ENCODE measurements at regions not wholly inside any gene's neighbourhood (a gene's known extent, or its start where the extent isn't known, plus 50 kb on each side); places are given as distances from the start of the nearest gene placed in this dataset.

GRCh38 chr11:113634940-113635575 lies 71.0 kb downstream of the TMPRSS5 start:
- POLR2A ChIA-PET = no interaction called here
- CTCF ChIA-PET = no interaction called here
- TF ChIP-seq ARNT (IDR thresholded peaks at IDR 0.05) (no peak), SP1 (IDR thresholded peaks at IDR 0.05) (no peak), FOXA1 (IDR thresholded peaks at IDR 0.05) (no peak), NFRKB (IDR thresholded peaks at IDR 0.05) (no peak), ZNF384 (IDR thresholded peaks at IDR 0.05) (no peak), CTBP1 (IDR thresholded peaks at IDR 0.05; ENCODE audit: borderline replicate concordance) (no peak), L3MBTL2 (conservative IDR thresholded peaks at IDR 0.05) (no peak), PKNOX1 (IDR thresholded peaks at IDR 0.05) (no peak), FOXK2 (IDR thresholded peaks at IDR 0.05) (no peak), BHLHE40 (IDR thresholded peaks at IDR 0.05; ENCODE audit: borderline replicate concordance) (no peak), HDGF (IDR thresholded peaks at IDR 0.05; ENCODE audit: borderline replicate concordance) (no peak), ELF4 (IDR thresholded peaks at IDR 0.05) (no peak), SUZ12 (IDR thresholded peaks at IDR 0.05) (no peak), LEF1 (IDR thresholded peaks at IDR 0.05; ENCODE audit: borderline replicate concordance) (no peak)
- DNase-seq (ENCODE audit: extremely low spot score) = no peak

- TF ChIP-seq ZNF384 (IDR thresholded peaks at IDR 0.05) (no peak), ELF4 (IDR thresholded peaks at IDR 0.05) (no peak), NFRKB (IDR thresholded peaks at IDR 0.05) (no peak), TARDBP (IDR thresholded peaks at IDR 0.05) (no peak), BHLHE40 (IDR thresholded peaks at IDR 0.05; ENCODE audit: borderline replicate concordance) (no peak), ARNT (IDR thresholded peaks at IDR 0.05) (no peak), LEF1 (IDR thresholded peaks at IDR 0.05; ENCODE audit: borderline replicate concordance) (no peak)
- ChIA-PET POLR2A (no interaction called here), CTCF (no interaction called here)
- DNase-seq (ENCODE audit: extremely low spot score) = no peak
These were observed 73.1 kb downstream of the TMPRSS5 start for GRCh38 chr11:113632981-113633380.

- no peak for DNase-seq (ENCODE audit: extremely low spot score)
- CTCF ChIA-PET = no interaction called here
- TF ChIP-seq TARDBP (IDR thresholded peaks at IDR 0.05) (no peak), SUZ12 (IDR thresholded peaks at IDR 0.05) (no peak), FOXM1 (IDR thresholded peaks at IDR 0.05; ENCODE audit: borderline replicate concordance) (no peak), HDGF (IDR thresholded peaks at IDR 0.05; ENCODE audit: borderline replicate concordance) (no peak), SP1 (IDR thresholded peaks at IDR 0.05) (no peak), PKNOX1 (IDR thresholded peaks at IDR 0.05) (no peak), NFRKB (IDR thresholded peaks at IDR 0.05) (no peak), ZNF384 (IDR thresholded peaks at IDR 0.05) (no peak), LEF1 (IDR thresholded peaks at IDR 0.05; ENCODE audit: borderline replicate concordance) (no peak), BHLHE40 (IDR thresholded peaks at IDR 0.05; ENCODE audit: borderline replicate concordance) (no peak), ELF4 (IDR thresholded peaks at IDR 0.05) (no peak), FOXK2 (IDR thresholded peaks at IDR 0.05) (no peak), FOXA1 (IDR thresholded peaks at IDR 0.05) (no peak)
- POLR2A ChIA-PET = no interaction called here
These were observed 76.5 kb downstream of the TMPRSS5 start for GRCh38 chr11:113629562-113629961.

GRCh38 chr11:113628912-113629311 lies 77.2 kb downstream of the TMPRSS5 start:
- CTCF ChIA-PET = no interaction called here
- TF ChIP-seq FOXA1 (IDR thresholded peaks at IDR 0.05) = no peak
- POLR2A ChIA-PET = no interaction called here
- no peak for DNase-seq (ENCODE audit: extremely low spot score)

GRCh38 chr11:113627946-113628345 lies 78.2 kb downstream of the TMPRSS5 start:
- DNase-seq (ENCODE audit: extremely low spot score) = no peak
- CTCF ChIA-PET = no interaction called here
- POLR2A ChIA-PET = no interaction called here
- no peak for TF ChIP-seq TARDBP (IDR thresholded peaks at IDR 0.05)
- no peak for TF ChIP-seq FOXK2 (IDR thresholded peaks at IDR 0.05)
- TF ChIP-seq ARNT (IDR thresholded peaks at IDR 0.05) = no peak
- no peak for TF ChIP-seq LEF1 (IDR thresholded peaks at IDR 0.05; ENCODE audit: borderline replicate concordance)
- no peak for TF ChIP-seq L3MBTL2 (conservative IDR thresholded peaks at IDR 0.05)
- TF ChIP-seq FOXM1 (IDR thresholded peaks at IDR 0.05; ENCODE audit: borderline replicate concordance) = no peak
- no peak for TF ChIP-seq BHLHE40 (IDR thresholded peaks at IDR 0.05; ENCODE audit: borderline replicate concordance)
- TF ChIP-seq HDGF (IDR thresholded peaks at IDR 0.05; ENCODE audit: borderline replicate concordance) = no peak
- no peak for TF ChIP-seq ZNF384 (IDR thresholded peaks at IDR 0.05)
- no peak for TF ChIP-seq CTBP1 (IDR thresholded peaks at IDR 0.05; ENCODE audit: borderline replicate concordance)
- TF ChIP-seq SP1 (IDR thresholded peaks at IDR 0.05) = no peak
- TF ChIP-seq SUZ12 (IDR thresholded peaks at IDR 0.05) = no peak
- TF ChIP-seq FOXA1 (IDR thresholded peaks at IDR 0.05) = no peak
- no peak for TF ChIP-seq ELF4 (IDR thresholded peaks at IDR 0.05)

- CTCF ChIA-PET = no interaction called here
- POLR2A ChIA-PET = no interaction called here
- DNase-seq (ENCODE audit: extremely low spot score) = no peak
These were observed 78.8 kb downstream of the TMPRSS5 start for GRCh38 chr11:113627297-113627696.

More at GRCh38 chr11:113627297-113627696, 78.8 kb downstream of the TMPRSS5 start:
- TF ChIP-seq SUZ12 (IDR thresholded peaks at IDR 0.05) = no peak
- no peak for TF ChIP-seq LEF1 (IDR thresholded peaks at IDR 0.05; ENCODE audit: borderline replicate concordance)
- no peak for TF ChIP-seq PKNOX1 (IDR thresholded peaks at IDR 0.05)
- TF ChIP-seq ELF4 (IDR thresholded peaks at IDR 0.05) = no peak
- TF ChIP-seq TARDBP (IDR thresholded peaks at IDR 0.05) = no peak
- no peak for TF ChIP-seq BHLHE40 (IDR thresholded peaks at IDR 0.05; ENCODE audit: borderline replicate concordance)

All from HEK293T (cell line).